Hindlimb muscle (tissue), 1 donor: ENCODE measurements at regions not wholly inside any gene's neighbourhood (a gene's known extent, or its start where the extent isn't known, plus 50 kb on each side); places are given as distances from the start of the nearest gene placed in this dataset.

Source experiments
- DNase-seq: peaks from one replicate; pipeline ENCODE4 v3.0.0-alpha.2; 2013

GRCh38 chr6:90939906-90940305, 353.0 kb upstream of the MAP3K7 start:
- DNase-seq = no peak

GRCh38 chr6:90938122-90938521, 351.2 kb upstream of the MAP3K7 start:
- DNase-seq = no peak

- no peak for DNase-seq
Measured at GRCh38 chr6:90936286-90936685, 349.4 kb upstream of the MAP3K7 start.

GRCh38 chr6:90934966-90935365, 348.1 kb upstream of the MAP3K7 start:
- DNase-seq = no peak

GRCh38 chr6:90934081-90934480, 347.2 kb upstream of the MAP3K7 start:
- no peak for DNase-seq

- no peak for DNase-seq
Measured at GRCh38 chr6:90932351-90932750, 345.5 kb upstream of the MAP3K7 start.

GRCh38 chr6:90928051-90928450, 341.2 kb upstream of the MAP3K7 start:
- no peak for DNase-seq

- no peak for DNase-seq
Measured at GRCh38 chr6:90925726-90926125, 338.9 kb upstream of the MAP3K7 start.

GRCh38 chr6:90922325-90922724, 335.5 kb upstream of the MAP3K7 start:
- no peak for DNase-seq

GRCh38 chr6:90918361-90918760, 331.5 kb upstream of the MAP3K7 start:
- no peak for DNase-seq

- DNase-seq = no peak
Measured at GRCh38 chr6:90917376-90917775, 330.5 kb upstream of the MAP3K7 start.

- DNase-seq = no peak
Measured at GRCh38 chr6:90916968-90917367, 330.1 kb upstream of the MAP3K7 start.

GRCh38 chr6:90915224-90915915, 328.5 kb upstream of the MAP3K7 start:
- DNase-seq = no peak

GRCh38 chr6:90914312-90914711, 327.4 kb upstream of the MAP3K7 start:
- DNase-seq = no peak

- DNase-seq = no peak
Measured at GRCh38 chr6:90913266-90913960, 326.5 kb upstream of the MAP3K7 start.

GRCh38 chr6:90911642-90912041, 324.8 kb upstream of the MAP3K7 start:
- no peak for DNase-seq

- DNase-seq = no peak
Measured at GRCh38 chr6:90910893-90911292, 324.0 kb upstream of the MAP3K7 start.

GRCh38 chr6:90907931-90908655, 321.2 kb upstream of the MAP3K7 start:
- DNase-seq = no peak

- DNase-seq = no peak
Measured at GRCh38 chr6:90905351-90905750, 318.5 kb upstream of the MAP3K7 start.

GRCh38 chr6:90900034-90900433, 313.2 kb upstream of the MAP3K7 start:
- no peak for DNase-seq

- DNase-seq = no peak
Measured at GRCh38 chr6:90898763-90899162, 311.9 kb upstream of the MAP3K7 start.

GRCh38 chr6:90896075-90896547, 309.2 kb upstream of the MAP3K7 start:
- no peak for DNase-seq

- no peak for DNase-seq
Measured at GRCh38 chr6:90895299-90896074, 308.6 kb upstream of the MAP3K7 start.
